Activated naive CD4-positive, alpha-beta T cell treated with anti-CD3 and anti-CD28 coated beads, Interleukin-2, amount 10 ng/mL, durations not matched to agents 7 days and 5 days (primary cell): ENCODE measurements at regions not wholly inside any gene's neighbourhood (a gene's known extent, or its start where the extent isn't known, plus 50 kb on each side); places are given as distances from the start of the nearest gene placed in this dataset.

Experiments
- CTCF ChIA-PET: fragments of 350-600 bp; sonication (Branson Sonifier 250); formaldehyde crosslinking; loops from one replicate; lab custom pipeline; 2021; ENCODE audit warnings: antibody characterized with exemption; lab: Charles Lee
- DNase-seq: peaks from one replicate; pipeline ENCODE4 v3.0.0-alpha.2; 2020
- H3K27ac Mint-ChIP-seq: one replicate; pipeline ENCODE4 v1.8.0; 2021; ENCODE audit warnings: mild to moderate bottlenecking, moderate library complexity, mixed read lengths
- H3K27me3 Mint-ChIP-seq: one replicate; pipeline ENCODE4 v1.8.0; 2021; ENCODE audit warnings: mild to moderate bottlenecking, mixed read lengths
- H3K36me3 Mint-ChIP-seq: one replicate; pipeline ENCODE4 v1.8.0; 2021; ENCODE audit warnings: mixed read lengths
- H3K4me1 Mint-ChIP-seq: one replicate; pipeline ENCODE4 v1.8.0; 2021; ENCODE audit warnings: mixed read lengths
- H3K4me3 Mint-ChIP-seq: one replicate; pipeline ENCODE4 v1.8.0; 2021; ENCODE audit warnings: mild to moderate bottlenecking, moderate library complexity, mixed read lengths
- H3K9me3 Mint-ChIP-seq: one replicate; pipeline ENCODE4 v1.8.0; 2021; ENCODE audit warnings: mixed read lengths

DNA sequence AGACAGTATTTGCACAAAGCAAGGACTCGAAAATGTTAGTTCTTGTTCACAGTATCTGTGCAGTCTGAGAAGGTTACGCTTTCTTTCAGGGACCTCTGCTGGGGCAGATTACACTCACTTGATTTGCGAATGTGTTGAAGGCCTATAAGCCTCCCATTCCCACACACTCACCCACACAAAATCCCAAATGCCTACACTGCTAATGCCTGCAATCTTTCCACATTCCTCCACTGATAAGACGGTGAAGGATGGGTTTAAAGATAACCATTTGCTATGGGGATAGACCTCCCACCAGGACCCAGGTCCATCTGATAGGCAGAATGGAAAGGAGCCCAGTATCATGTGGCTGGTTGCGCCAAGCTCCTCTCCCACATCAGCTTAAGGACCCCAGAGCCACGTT, 394.9 kb upstream of the SALL1 start:
- H3K4me1 Mint-ChIP-seq: no peaks in the 10 kb centered on the region
- H3K9me3 Mint-ChIP-seq: peaks cover 1% of the 10 kb centered on the region
- no peak overlapping the region for H3K4me3 Mint-ChIP-seq
- H3K36me3 Mint-ChIP-seq: no peaks in the 10 kb centered on the region
- CTCF ChIA-PET: no interaction called here
- H3K27ac Mint-ChIP-seq: no peak overlapping the region
- DNase-seq: no peak
- H3K27me3 Mint-ChIP-seq: no peaks in the 10 kb centered on the region

DNA sequence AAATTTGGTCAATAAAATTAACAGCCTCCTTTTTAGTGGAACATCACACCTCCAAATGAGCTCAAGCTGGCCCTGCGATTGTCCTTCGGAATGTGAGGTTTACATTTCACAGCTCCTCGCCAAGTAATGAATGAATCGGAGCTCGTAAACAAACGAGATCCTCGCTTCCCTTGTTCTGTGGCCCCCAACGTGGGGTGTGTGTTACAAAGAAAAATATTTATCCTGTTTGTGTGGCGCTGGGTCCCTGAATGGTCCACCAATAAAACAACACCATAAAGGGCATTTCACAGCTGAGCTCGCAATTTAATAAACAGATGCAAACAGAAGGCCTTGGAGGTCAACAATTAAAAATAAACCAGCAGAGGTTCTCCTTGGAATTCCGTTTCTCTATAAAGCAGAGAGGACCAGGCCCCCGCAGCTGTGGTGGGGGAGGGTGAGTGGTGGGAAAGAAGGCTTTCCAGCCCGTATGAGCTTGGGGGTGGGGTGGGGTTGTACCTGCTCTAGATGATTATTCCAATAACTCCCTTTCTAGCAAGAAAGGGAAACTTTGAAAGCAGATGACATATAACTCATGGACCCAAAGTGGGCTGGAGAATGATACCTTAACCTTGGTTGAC, 393.9 kb upstream of the SALL1 start:
- Mint-ChIP-seq H3K36me3 (no peaks in the 10 kb centered on the region), H3K9me3 (peaks cover 1% of the 10 kb centered on the region), H3K27me3 (no peaks in the 10 kb centered on the region), H3K4me1 (no peaks in the 10 kb centered on the region), H3K4me3 (no peak overlapping the region), H3K27ac (no peak overlapping the region)
- CTCF ChIA-PET: no interaction called here
- no peak for DNase-seq

DNA sequence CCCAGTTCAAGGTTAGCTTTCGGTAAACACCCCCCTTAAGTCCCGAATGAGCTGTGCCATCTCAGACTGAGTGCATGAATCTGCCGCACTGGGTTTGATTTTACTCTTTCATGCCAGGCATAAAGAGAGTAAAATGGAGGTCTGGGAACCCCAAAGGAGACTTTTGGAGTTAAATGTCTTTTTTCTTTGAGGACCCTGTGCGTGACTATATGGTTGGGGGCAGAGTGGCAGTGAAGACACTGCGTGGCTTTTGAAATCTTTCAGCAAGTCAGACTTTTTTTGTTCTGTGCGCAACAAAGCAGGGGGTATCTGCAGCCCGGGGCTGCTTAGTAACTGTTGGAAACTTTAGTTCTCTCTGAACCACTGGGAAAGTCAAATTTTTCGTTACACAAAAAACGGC, 392.9 kb upstream of the SALL1 start:
- Mint-ChIP-seq H3K27me3 (no peaks in the 10 kb centered on the region), H3K4me1 (no peaks in the 10 kb centered on the region), H3K27ac (no peak overlapping the region), H3K36me3 (no peaks in the 10 kb centered on the region), H3K9me3 (peaks cover 1% of the 10 kb centered on the region), H3K4me3 (no peak overlapping the region)
- CTCF ChIA-PET: no interaction called here
- DNase-seq: no peak

DNA sequence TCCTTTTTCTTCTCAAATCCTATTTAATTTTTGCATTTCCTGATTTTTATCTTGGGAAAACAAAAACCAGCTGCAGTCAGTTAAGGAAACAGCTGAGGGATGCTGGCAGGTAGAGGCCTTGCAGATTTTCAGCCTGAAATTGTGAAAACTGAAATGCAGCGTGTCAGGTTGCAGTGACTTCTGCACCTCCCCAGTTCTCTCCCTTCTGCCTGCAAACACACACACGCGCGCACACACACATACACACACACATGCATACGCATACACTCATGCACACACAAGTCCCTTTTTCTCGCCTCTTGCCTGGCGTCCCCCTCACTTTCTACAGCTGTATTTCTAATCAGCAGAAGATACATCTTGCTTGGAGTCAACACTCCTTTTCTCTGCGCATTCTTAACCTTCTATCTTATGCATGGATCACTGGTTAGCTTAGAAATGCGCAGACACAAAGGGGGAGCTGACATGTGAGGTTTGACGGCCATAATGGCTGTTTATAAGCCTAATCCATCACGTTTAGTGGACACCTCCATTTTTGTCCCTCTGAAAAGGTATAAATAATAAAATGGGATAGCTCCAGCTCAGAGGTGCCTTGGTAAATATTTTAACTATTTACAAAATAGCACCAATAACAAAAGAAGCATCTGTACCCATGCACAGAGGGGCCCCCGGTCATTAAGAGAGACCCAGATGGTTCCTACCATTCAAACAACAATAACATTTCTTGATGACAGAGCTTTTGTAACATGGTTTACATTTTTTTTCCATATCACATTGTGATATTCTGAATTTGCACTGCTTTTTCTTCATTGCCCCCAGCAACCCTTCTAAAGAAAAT, 392.1 kb upstream of the SALL1 start:
- peaks cover 1% of the 10 kb centered on the region for H3K9me3 Mint-ChIP-seq
- H3K27ac Mint-ChIP-seq: no peak overlapping the region
- H3K27me3 Mint-ChIP-seq: no peaks in the 10 kb centered on the region
- DNase-seq: no peak
- CTCF ChIA-PET: no interaction called here
- H3K36me3 Mint-ChIP-seq: no peaks in the 10 kb centered on the region
- no peaks in the 10 kb centered on the region for H3K4me1 Mint-ChIP-seq
- no peak overlapping the region for H3K4me3 Mint-ChIP-seq

DNA sequence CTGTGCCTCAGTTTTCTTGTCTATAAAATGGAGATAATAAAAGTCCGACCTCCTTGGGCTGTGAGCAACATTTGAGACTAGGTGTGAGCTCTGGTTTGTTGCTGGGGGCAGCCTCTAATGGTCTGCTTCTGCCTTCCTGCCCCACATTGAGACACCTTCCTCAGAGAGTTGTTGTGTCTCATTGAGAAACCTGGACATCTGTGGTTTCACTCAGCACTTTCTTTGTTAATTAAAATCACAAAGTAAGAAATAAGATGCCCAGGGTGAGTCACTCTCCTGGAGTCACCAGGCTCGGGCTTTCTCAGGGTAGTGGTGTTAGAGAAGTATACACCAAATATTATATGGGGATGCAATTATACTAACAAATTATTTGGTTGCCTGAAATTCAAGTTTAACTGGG, 389.2 kb upstream of the SALL1 start:
- Mint-ChIP-seq H3K4me3 (no peak overlapping the region), H3K27ac (no peak overlapping the region), H3K36me3 (no peaks in the 10 kb centered on the region), H3K9me3 (peaks cover 7% of the 10 kb centered on the region), H3K4me1 (no peaks in the 10 kb centered on the region), H3K27me3 (no peaks in the 10 kb centered on the region)
- no peak for DNase-seq
- CTCF ChIA-PET: no interaction called here

DNA sequence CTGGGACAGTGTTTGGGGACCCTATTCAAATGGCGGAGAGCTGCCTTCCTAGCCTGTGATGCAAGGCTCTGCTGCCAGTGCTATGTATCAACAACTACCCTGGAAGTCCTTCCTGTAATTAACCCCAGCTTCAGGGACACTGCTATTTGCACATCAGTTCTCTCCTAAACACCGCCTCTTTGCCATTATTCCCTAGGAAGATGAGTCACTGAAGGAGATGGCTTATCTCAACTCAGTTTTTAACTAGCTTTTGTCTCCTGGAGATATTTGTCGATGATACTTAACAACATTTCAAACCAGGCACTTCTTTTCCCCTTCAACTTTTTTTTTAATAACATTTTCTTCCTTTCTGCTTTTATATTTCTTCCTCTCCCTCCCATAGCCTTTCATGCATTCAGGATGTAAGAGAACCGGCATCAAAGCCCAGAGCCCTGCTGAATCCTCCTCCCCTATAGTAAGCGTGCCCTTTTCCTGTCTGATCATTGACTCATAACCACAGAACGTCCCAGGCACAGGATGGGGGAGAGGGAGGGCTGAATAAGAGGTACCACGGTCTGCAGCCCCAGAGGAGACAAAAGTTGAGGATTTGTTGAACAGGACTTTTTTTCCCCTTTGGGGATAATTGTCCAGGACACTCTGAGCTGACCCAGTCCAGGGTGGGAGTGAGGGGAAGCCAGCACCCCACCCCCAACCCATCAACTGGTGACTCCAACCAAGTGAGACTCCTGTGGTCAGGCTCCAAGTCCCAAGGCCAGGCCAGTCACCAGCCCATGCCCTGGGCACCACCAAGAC, 387.8 kb upstream of the SALL1 start:
- Mint-ChIP-seq H3K9me3 (peaks cover 10% of the 10 kb centered on the region), H3K27ac (no peak overlapping the region), H3K4me3 (no peak overlapping the region), H3K27me3 (no peaks in the 10 kb centered on the region), H3K36me3 (no peaks in the 10 kb centered on the region), H3K4me1 (no peaks in the 10 kb centered on the region)
- CTCF ChIA-PET: no interaction called here
- no peak for DNase-seq

DNA sequence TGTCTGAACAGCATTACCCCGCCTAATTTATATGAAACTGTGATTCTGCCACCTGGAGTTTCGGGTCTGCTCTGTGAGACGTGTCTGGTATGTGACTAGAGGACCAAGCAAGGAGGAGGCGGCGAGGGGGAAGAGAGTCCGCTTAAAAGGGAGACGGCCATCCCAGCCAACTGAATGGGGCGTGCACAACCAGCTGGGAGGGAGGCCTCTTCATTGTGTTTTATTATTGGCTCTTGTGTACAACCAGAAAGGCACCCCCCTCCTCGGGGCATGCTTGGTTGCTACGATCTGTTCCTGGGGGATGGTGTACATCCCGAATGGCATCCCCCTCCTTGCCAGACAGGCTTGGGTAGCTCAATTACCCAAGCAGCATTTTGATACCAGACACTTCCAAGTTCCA, 384.5 kb upstream of the SALL1 start:
- Mint-ChIP-seq H3K27me3 (no peaks in the 10 kb centered on the region), H3K27ac (no peak overlapping the region), H3K4me3 (no peak overlapping the region), H3K9me3 (peaks cover 8% of the 10 kb centered on the region), H3K36me3 (no peaks in the 10 kb centered on the region), H3K4me1 (no peaks in the 10 kb centered on the region)
- DNase-seq: no peak
- CTCF ChIA-PET: no interaction called here

DNA sequence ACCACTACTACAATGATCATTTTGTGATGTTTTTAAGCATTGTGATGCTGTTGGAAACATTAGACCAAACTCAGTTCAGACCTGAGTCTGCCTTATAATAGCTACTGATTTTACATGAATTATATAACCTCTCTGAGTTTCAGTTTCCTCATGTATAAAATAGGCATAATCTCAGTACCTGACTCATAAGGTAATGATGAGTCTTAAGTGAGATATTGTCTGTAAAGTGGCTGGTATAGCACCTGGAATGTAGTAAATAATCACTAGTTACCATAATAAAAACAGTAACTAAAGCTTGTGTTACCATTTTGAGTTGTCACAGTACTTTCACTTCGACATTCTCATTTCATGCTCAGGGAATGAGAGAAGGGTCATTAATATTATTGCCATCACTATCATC, 381.5 kb upstream of the SALL1 start:
- no peaks in the 10 kb centered on the region for H3K4me1 Mint-ChIP-seq
- DNase-seq: no peak
- H3K4me3 Mint-ChIP-seq: no peak overlapping the region
- H3K27ac Mint-ChIP-seq: no peak overlapping the region
- peaks cover 10% of the 10 kb centered on the region for H3K9me3 Mint-ChIP-seq
- no peaks in the 10 kb centered on the region for H3K36me3 Mint-ChIP-seq
- CTCF ChIA-PET: no interaction called here
- no peaks in the 10 kb centered on the region for H3K27me3 Mint-ChIP-seq

DNA sequence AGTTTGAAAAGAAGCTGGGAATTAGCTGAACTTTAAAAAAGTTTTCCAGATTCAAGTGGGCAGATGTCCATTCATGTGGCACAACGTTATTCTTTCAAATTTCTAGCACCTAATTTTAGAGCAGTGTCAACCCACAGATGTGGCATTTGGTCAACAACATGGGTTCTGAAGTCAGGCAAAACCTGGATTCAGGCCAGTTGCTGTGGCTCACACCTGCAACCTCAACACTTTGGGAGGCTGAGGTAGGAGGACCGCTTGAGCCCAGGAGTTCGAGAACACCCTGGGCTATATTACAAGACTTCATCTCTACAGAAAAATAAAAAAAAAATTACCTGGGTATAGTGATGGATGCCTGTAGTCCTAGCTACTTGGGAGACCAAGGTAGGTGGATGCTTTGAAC, 380.2 kb upstream of the SALL1 start:
- Mint-ChIP-seq H3K4me3 (no peak overlapping the region), H3K4me1 (no peaks in the 10 kb centered on the region), H3K27ac (no peak overlapping the region), H3K36me3 (no peaks in the 10 kb centered on the region), H3K9me3 (peaks cover 11% of the 10 kb centered on the region), H3K27me3 (no peaks in the 10 kb centered on the region)
- CTCF ChIA-PET: no interaction called here
- DNase-seq: no peak

DNA sequence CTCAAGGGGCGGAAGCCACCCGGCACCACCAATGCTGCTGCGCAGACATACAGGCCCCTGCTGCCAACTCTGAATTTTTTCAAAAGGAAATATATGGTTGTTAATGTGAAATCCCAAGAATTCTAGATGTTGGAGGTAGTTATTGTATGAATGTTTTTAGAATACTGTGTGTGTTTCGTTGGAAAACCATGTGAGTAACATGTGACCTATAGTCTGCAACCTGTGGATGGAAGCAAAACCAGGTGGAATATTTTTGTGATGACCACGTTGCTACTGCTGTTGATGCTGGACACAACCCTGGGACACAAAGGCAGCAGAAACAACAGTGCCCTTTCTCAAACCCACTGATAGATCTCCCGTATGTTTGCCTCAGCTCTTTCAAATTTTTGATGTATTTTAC, 376.3 kb upstream of the SALL1 start:
- peaks cover 17% of the 10 kb centered on the region for H3K9me3 Mint-ChIP-seq
- H3K27me3 Mint-ChIP-seq: no peaks in the 10 kb centered on the region
- CTCF ChIA-PET: no interaction called here
- H3K36me3 Mint-ChIP-seq: no peaks in the 10 kb centered on the region
- H3K4me1 Mint-ChIP-seq: no peaks in the 10 kb centered on the region
- H3K4me3 Mint-ChIP-seq: no peak overlapping the region
- H3K27ac Mint-ChIP-seq: no peak overlapping the region
- no peak for DNase-seq

DNA sequence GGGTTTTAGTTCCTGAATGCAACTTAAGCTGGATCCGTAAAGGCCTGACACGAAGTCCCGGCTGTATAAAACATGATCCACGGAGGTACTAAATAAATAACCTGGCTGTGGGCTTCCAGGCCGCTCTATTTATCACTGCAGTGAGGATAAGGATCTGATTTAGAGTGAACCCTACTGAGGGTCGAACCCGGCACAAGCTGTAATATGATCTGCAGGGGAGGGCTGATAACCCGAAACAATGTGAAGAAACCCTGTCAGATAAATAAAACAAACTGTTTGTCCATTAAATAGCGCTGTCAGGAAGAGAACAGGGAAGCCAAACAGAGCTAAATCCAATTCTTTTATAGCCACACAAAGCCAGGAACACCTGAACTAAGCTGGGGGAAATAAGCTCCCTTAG, 375.6 kb upstream of the SALL1 start:
- Mint-ChIP-seq H3K27me3 (no peaks in the 10 kb centered on the region), H3K4me3 (no peak overlapping the region), H3K4me1 (no peaks in the 10 kb centered on the region), H3K27ac (no peak overlapping the region), H3K9me3 (peaks cover 23% of the 10 kb centered on the region), H3K36me3 (no peaks in the 10 kb centered on the region)
- CTCF ChIA-PET: no interaction called here
- no peak for DNase-seq

DNA sequence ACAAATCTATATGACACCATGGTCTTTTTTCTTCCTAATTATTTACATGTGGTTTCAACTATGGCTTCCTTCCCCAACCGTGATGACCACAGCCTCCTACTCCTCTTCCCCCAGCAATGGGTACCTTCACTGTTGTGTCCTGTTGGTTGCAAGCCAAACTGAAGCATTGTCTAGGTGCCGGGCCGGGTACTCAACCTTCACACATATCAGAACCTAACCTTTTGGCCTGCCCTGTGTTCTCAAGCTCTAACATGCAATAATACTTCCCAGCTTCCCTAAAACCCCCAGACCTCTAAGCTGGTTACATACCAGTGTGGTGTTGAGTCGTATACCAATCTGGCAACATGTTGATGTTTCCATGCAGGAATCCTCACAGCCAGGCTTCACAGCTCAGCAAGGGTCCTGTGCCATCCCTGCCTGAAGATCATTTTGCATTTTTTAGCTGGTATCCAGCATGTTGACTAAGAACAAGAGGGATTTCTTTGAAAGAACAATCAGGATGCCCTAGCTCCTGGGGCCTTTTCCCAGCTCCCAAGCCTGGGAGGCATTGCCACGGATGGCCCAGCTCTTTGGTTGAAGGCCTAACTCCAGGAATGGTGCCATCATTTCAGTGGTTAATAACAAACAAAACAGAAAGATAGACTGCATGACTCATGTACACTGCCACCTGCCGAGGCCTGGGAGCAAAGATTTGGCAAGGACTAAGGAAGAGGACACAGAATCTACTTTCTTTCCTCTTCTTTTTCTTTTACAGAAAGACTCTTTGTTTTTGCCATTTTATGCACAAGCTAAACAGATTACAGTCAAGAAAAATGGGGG, 373.7 kb upstream of the SALL1 start:
- no peak for DNase-seq
- H3K4me1 Mint-ChIP-seq: no peaks in the 10 kb centered on the region
- H3K27me3 Mint-ChIP-seq: no peaks in the 10 kb centered on the region
- CTCF ChIA-PET: no interaction called here
- no peak overlapping the region for H3K27ac Mint-ChIP-seq
- no peaks in the 10 kb centered on the region for H3K36me3 Mint-ChIP-seq
- no peak overlapping the region for H3K4me3 Mint-ChIP-seq
- H3K9me3 Mint-ChIP-seq: peaks cover 27% of the 10 kb centered on the region

DNA sequence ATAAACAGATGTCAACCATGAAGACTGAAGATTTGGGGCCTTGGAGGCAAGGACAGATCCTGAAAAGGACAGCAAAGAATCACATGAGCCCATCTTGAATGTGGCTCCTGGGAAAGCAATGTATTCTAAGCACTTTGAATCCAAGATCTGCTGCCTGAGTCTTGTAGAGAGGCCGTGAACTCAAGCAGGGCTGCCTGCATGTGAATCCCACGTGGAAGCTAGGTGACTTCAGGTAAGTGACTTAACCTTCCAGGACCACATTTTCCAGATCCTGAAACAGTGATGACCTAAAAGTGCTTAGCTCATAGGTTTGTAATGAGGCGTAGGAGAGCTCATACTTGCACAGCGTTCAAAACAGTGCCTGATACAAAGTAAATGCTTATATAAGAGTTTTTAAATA, 373.0 kb upstream of the SALL1 start:
- DNase-seq: no peak
- no peaks in the 10 kb centered on the region for H3K36me3 Mint-ChIP-seq
- H3K27ac Mint-ChIP-seq: no peak overlapping the region
- no peak overlapping the region for H3K4me3 Mint-ChIP-seq
- CTCF ChIA-PET: no interaction called here
- peaks cover 32% of the 10 kb centered on the region for H3K9me3 Mint-ChIP-seq
- no peaks in the 10 kb centered on the region for H3K27me3 Mint-ChIP-seq
- no peaks in the 10 kb centered on the region for H3K4me1 Mint-ChIP-seq

DNA sequence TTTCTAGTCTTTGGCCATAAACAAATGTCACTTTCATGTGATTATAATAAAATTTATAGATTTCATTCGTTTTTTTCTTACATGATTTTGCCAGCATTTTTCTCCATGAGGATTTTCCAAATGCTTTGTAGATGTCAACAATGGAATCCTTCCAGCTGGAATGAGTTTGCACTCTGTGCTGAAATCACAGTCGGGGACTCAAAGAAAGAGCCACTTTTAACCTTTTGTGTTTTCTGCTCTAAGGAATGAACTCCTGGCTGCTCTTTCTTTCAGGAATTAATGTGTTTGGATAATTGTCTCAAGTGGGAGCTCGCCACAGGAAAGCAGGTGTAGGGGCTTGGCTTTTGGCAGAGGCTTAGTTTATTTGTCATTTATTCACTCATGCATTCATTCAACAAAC, 372.3 kb upstream of the SALL1 start:
- Mint-ChIP-seq H3K9me3 (peaks cover 31% of the 10 kb centered on the region), H3K27ac (no peak overlapping the region), H3K4me1 (no peaks in the 10 kb centered on the region), H3K36me3 (no peaks in the 10 kb centered on the region), H3K27me3 (no peaks in the 10 kb centered on the region), H3K4me3 (no peak overlapping the region)
- CTCF ChIA-PET: no interaction called here
- no peak for DNase-seq
